IgD-negative memory B cell (primary cell): ENCODE measurements at regions not wholly inside any gene's neighbourhood (a gene's known extent, or its start where the extent isn't known, plus 50 kb on each side); places are given as distances from the start of the nearest gene placed in this dataset.

Experiments used
- H3K27ac Mint-ChIP-seq, 3 donors: one replicate each; pipeline ENCODE4 v1.8.0; 2020 to 2022; ENCODE audit warnings: mild to moderate bottlenecking in 3 of 3, mixed read lengths in 3 of 3, moderate library complexity in 1 of 3
- H3K27me3 Mint-ChIP-seq: one replicate; pipeline ENCODE4 v1.8.0; 2021; ENCODE audit warnings: mixed read lengths
- H3K36me3 Mint-ChIP-seq: one replicate; pipeline ENCODE4 v1.8.0; 2020; ENCODE audit warnings: mild to moderate bottlenecking, mixed read lengths
- H3K4me1 Mint-ChIP-seq, 3 donors: one replicate each; pipeline ENCODE4 v1.8.0; 2020 to 2022; ENCODE audit warnings: mixed read lengths in 3 of 3, mild to moderate bottlenecking in 1 of 3
- H3K4me3 Mint-ChIP-seq, 4 donors: one replicate each; pipeline ENCODE4 v1.8.0; 2020 to 2022; ENCODE audit warnings: mild to moderate bottlenecking in 4 of 4, mixed read lengths in 4 of 4, moderate library complexity in 3 of 4
- H3K9me3 Mint-ChIP-seq, 3 donors: one replicate each; pipeline ENCODE4 v1.8.0; 2020 to 2021; ENCODE audit warnings: mixed read lengths in 3 of 3, mild to moderate bottlenecking in 1 of 3

GRCh38 chr1:38559446-38560165, 300.0 kb downstream of the RRAGC start:
- H3K4me3 Mint-ChIP-seq: peak overlapping the region; percentile 66 to 95 (median 84)
- H3K4me1 Mint-ChIP-seq: peaks cover 6 to 39% (median 24%) of the 10 kb centered on the region in 3 donors
- H3K27me3 Mint-ChIP-seq: no peaks in the 10 kb centered on the region
- no peaks in the 10 kb centered on the region for H3K9me3 Mint-ChIP-seq
- H3K36me3 Mint-ChIP-seq: no peaks in the 10 kb centered on the region
- peak overlapping the region; percentile 66 to 96 (median 88) for H3K27ac Mint-ChIP-seq

GRCh38 chr1:38558500-38559445, 300.8 kb downstream of the RRAGC start:
- Mint-ChIP-seq H3K27ac (peak overlapping the region; percentile 66 to 96 (median 88)), H3K4me1 (peaks cover 6 to 43% (median 24%) of the 10 kb centered on the region in 3 donors), H3K4me3 (peak overlapping the region; percentile 66 to 95 (median 84)), H3K9me3 (no peaks in the 10 kb centered on the region), H3K27me3 (no peaks in the 10 kb centered on the region), H3K36me3 (no peaks in the 10 kb centered on the region)

GRCh38 chr1:38558055-38558454, 301.5 kb downstream of the RRAGC start:
- peaks cover 6 to 38% (median 24%) of the 10 kb centered on the region in 3 donors for H3K4me1 Mint-ChIP-seq
- no peaks in the 10 kb centered on the region for H3K9me3 Mint-ChIP-seq
- peak overlapping the region; percentile 66 to 96 (median 88) for H3K27ac Mint-ChIP-seq
- no peaks in the 10 kb centered on the region for H3K36me3 Mint-ChIP-seq
- H3K27me3 Mint-ChIP-seq: no peaks in the 10 kb centered on the region
- peak overlapping the region in 2 of 4 donors; percentile 30 to 66 for H3K4me3 Mint-ChIP-seq

- Mint-ChIP-seq H3K4me3 (no peak overlapping the region), H3K9me3 (no peaks in the 10 kb centered on the region), H3K27me3 (peaks cover 2% of the 10 kb centered on the region), H3K27ac (peak overlapping the region in 1 of 3 donors; percentile 74), H3K4me1 (peaks cover 6 to 33% (median 24%) of the 10 kb centered on the region in 3 donors), H3K36me3 (no peaks in the 10 kb centered on the region)
Measured at GRCh38 chr1:38555594-38555993, 304.0 kb downstream of the RRAGC start.

- H3K36me3 Mint-ChIP-seq: no peaks in the 10 kb centered on the region
- no peak overlapping the region for H3K27ac Mint-ChIP-seq
- peaks cover 4% of the 10 kb centered on the region for H3K27me3 Mint-ChIP-seq
- H3K4me1 Mint-ChIP-seq: peaks cover 6 to 29% (median 24%) of the 10 kb centered on the region in 3 donors
- no peak overlapping the region for H3K4me3 Mint-ChIP-seq
- no peaks in the 10 kb centered on the region for H3K9me3 Mint-ChIP-seq
Measured at GRCh38 chr1:38555130-38555529, 304.4 kb downstream of the RRAGC start.

GRCh38 chr1:38551318-38552307, 308.0 kb downstream of the RRAGC start:
- Mint-ChIP-seq H3K36me3 (no peaks in the 10 kb centered on the region), H3K9me3 (no peaks in the 10 kb centered on the region), H3K4me1 (peaks cover 0 to 4% (median 0%) of the 10 kb centered on the region in 3 donors), H3K4me3 (no peak overlapping the region), H3K27me3 (peaks cover 6% of the 10 kb centered on the region), H3K27ac (no peak overlapping the region)

GRCh38 chr1:38549191-38549590, 310.4 kb downstream of the RRAGC start:
- Mint-ChIP-seq H3K9me3 (no peaks in the 10 kb centered on the region), H3K36me3 (no peaks in the 10 kb centered on the region), H3K27me3 (peaks cover 6% of the 10 kb centered on the region), H3K4me3 (no peak overlapping the region), H3K4me1 (peaks cover 0 to under 1% (median 0%) of the 10 kb centered on the region in 3 donors), H3K27ac (no peak overlapping the region)

- peak overlapping the region in 1 of 4 donors; percentile 13 for H3K4me3 Mint-ChIP-seq
- no peaks in the 10 kb centered on the region for H3K9me3 Mint-ChIP-seq
- H3K27me3 Mint-ChIP-seq: peaks cover 6% of the 10 kb centered on the region
- H3K36me3 Mint-ChIP-seq: no peaks in the 10 kb centered on the region
- no peak overlapping the region for H3K27ac Mint-ChIP-seq
- H3K4me1 Mint-ChIP-seq: no peaks in the 10 kb centered on the region
Measured at GRCh38 chr1:38547321-38547720, 312.3 kb downstream of the RRAGC start.

GRCh38 chr1:38546636-38547035, 312.9 kb downstream of the RRAGC start:
- Mint-ChIP-seq H3K4me1 (no peaks in the 10 kb centered on the region), H3K27me3 (peaks cover 6% of the 10 kb centered on the region), H3K9me3 (no peaks in the 10 kb centered on the region), H3K36me3 (no peaks in the 10 kb centered on the region), H3K4me3 (no peak overlapping the region), H3K27ac (no peak overlapping the region)

GRCh38 chr1:38541223-38541622, 318.3 kb downstream of the RRAGC start:
- Mint-ChIP-seq H3K27me3 (no peaks in the 10 kb centered on the region), H3K4me3 (no peak overlapping the region), H3K36me3 (no peaks in the 10 kb centered on the region), H3K27ac (no peak overlapping the region), H3K4me1 (peaks cover 0 to 8% (median 3%) of the 10 kb centered on the region in 3 donors), H3K9me3 (no peaks in the 10 kb centered on the region)

- H3K4me1 Mint-ChIP-seq: peaks cover 0 to 8% (median 3%) of the 10 kb centered on the region in 3 donors
- H3K9me3 Mint-ChIP-seq: no peaks in the 10 kb centered on the region
Measured at GRCh38 chr1:38539931-38540330, 319.6 kb downstream of the RRAGC start.

GRCh38 chr1:38538834-38539233, 320.7 kb downstream of the RRAGC start:
- Mint-ChIP-seq H3K4me3 (no peak overlapping the region), H3K9me3 (no peaks in the 10 kb centered on the region), H3K4me1 (peaks cover 0 to 8% (median 3%) of the 10 kb centered on the region in 3 donors), H3K27me3 (no peaks in the 10 kb centered on the region), H3K27ac (no peak overlapping the region), H3K36me3 (no peaks in the 10 kb centered on the region)

More at GRCh38 chr1:38539931-38540330, 319.6 kb downstream of the RRAGC start:
- Mint-ChIP-seq H3K36me3 (no peaks in the 10 kb centered on the region), H3K27ac (peak overlapping the region in 1 of 3 donors; percentile 31), H3K27me3 (no peaks in the 10 kb centered on the region), H3K4me3 (peak overlapping the region in 1 of 4 donors; percentile 47)

GRCh38 chr1:38536089-38536488, 323.5 kb downstream of the RRAGC start:
- Mint-ChIP-seq H3K4me1 (peaks cover 0 to 8% (median 3%) of the 10 kb centered on the region in 3 donors), H3K9me3 (no peaks in the 10 kb centered on the region), H3K4me3 (no peak overlapping the region), H3K36me3 (no peaks in the 10 kb centered on the region), H3K27ac (no peak overlapping the region), H3K27me3 (peaks cover 5% of the 10 kb centered on the region)

GRCh38 chr1:38534473-38534823, 325.1 kb downstream of the RRAGC start:
- Mint-ChIP-seq H3K4me1 (peaks cover 0 to 2% (median 0%) of the 10 kb centered on the region in 3 donors), H3K4me3 (no peak overlapping the region), H3K27ac (no peak overlapping the region), H3K9me3 (no peaks in the 10 kb centered on the region), H3K36me3 (no peaks in the 10 kb centered on the region), H3K27me3 (peaks cover 5% of the 10 kb centered on the region)
